ENCODE measurements at regions not wholly inside any gene's neighbourhood (a gene's known extent, or its start where the extent isn't known, plus 50 kb on each side); places are given as distances from the start of the nearest gene placed in this dataset.

GRCh38 chr10:129253161-129253864 lies 213.7 kb upstream of the MGMT start:
- TF ChIP-seq CTCF (IDR thresholded peaks at IDR 0.05) (no peak), POLR2A (IDR thresholded peaks at IDR 0.05) (no peak)
